C4-2B (cell line): ENCODE measurements at regions not wholly inside any gene's neighbourhood (a gene's known extent, or its start where the extent isn't known, plus 50 kb on each side); places are given as distances from the start of the nearest gene placed in this dataset.

ENCODE experiments used
- CTCF ChIP-seq: fragments of 450-650 bp; conservative IDR thresholded peaks from 2 replicates; pipeline ENCODE4 v1.5.1; 2017; ENCODE audit warnings: mild to moderate bottlenecking
- ZFX ChIP-seq: fragments of 450-650 bp; IDR thresholded peaks from 2 replicates; pipeline ENCODE4 v1.6.1; 2017

GRCh38 chr6:132972971-132973370, 158.6 kb downstream of the RPS12 start:
- TF ChIP-seq CTCF (no peak), ZFX (no peak)
